Astrocyte (in vitro differentiated cells and primary cell): ENCODE measurements at regions not wholly inside any gene's neighbourhood (a gene's known extent, or its start where the extent isn't known, plus 50 kb on each side); places are given as distances from the start of the nearest gene placed in this dataset.

ENCODE experiments used
- EZH2 ChIP-seq: IDR thresholded peaks from 2 replicates; pipeline ENCODE4 v1.6.1; 2012; ENCODE audit warnings: mild to moderate bottlenecking, low read length, inconsistent platforms; ENCODE audit not compliant: insufficient read depth
- TF ChIP-seq, protein P1 (sequence below): IDR thresholded peaks from 2 replicates; pipeline ENCODE4 v1.5.1; 2011; ENCODE audit warnings: low read depth, mild to moderate bottlenecking, inconsistent platforms, low read length, moderate library complexity; ENCODE audit not compliant: insufficient read depth

DNA sequence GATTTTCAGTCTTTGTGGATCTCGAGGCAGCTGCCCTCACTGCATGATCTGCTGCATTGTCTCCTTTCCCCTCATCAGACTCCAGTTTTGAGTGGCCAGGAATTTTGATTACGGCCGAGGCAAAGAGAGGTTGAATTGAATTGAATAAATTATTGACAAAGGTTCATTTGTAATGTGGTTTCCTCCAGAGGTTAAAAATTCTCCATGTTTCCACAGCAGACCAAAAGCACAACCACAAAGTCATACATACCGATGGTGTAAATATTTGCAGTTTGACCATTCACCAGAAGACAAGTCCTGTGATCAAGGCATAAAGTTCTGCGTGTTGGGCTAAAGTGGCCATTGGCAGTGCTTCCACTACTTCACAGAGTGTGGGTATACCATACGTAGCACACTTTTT, 343.8 kb upstream of the MYT1L start:
- TF ChIP-seq EZH2, result no peak
- TF ChIP-seq, protein P1, sequence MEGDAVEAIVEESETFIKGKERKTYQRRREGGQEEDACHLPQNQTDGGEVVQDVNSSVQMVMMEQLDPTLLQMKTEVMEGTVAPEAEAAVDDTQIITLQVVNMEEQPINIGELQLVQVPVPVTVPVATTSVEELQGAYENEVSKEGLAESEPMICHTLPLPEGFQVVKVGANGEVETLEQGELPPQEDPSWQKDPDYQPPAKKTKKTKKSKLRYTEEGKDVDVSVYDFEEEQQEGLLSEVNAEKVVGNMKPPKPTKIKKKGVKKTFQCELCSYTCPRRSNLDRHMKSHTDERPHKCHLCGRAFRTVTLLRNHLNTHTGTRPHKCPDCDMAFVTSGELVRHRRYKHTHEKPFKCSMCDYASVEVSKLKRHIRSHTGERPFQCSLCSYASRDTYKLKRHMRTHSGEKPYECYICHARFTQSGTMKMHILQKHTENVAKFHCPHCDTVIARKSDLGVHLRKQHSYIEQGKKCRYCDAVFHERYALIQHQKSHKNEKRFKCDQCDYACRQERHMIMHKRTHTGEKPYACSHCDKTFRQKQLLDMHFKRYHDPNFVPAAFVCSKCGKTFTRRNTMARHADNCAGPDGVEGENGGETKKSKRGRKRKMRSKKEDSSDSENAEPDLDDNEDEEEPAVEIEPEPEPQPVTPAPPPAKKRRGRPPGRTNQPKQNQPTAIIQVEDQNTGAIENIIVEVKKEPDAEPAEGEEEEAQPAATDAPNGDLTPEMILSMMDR, result no peak
